ENCODE measurements at regions not wholly inside any gene's neighbourhood (a gene's known extent, or its start where the extent isn't known, plus 50 kb on each side); places are given as distances from the start of the nearest gene placed in this dataset.

DNA sequence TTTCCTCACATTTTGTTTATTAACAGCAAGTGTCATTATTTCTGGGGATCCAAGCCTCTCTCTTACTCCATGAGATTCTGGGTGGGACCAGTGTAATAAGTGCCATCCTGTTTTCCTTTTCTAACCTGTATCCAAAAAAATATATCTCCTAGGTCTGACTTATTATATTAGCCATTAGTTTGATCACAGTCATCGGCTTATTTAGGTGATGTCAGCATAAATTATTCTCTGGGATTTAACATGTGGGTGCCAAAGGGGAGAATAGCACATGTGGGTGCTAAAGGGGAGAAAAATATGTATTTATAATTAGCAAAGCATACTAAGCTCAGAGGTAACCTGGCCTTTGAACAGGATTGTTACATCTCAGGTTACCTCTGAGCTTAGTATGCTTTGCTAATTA is 293.8 kb upstream of the SEMA3D start:
- DNase-seq, result no peak

DNA sequence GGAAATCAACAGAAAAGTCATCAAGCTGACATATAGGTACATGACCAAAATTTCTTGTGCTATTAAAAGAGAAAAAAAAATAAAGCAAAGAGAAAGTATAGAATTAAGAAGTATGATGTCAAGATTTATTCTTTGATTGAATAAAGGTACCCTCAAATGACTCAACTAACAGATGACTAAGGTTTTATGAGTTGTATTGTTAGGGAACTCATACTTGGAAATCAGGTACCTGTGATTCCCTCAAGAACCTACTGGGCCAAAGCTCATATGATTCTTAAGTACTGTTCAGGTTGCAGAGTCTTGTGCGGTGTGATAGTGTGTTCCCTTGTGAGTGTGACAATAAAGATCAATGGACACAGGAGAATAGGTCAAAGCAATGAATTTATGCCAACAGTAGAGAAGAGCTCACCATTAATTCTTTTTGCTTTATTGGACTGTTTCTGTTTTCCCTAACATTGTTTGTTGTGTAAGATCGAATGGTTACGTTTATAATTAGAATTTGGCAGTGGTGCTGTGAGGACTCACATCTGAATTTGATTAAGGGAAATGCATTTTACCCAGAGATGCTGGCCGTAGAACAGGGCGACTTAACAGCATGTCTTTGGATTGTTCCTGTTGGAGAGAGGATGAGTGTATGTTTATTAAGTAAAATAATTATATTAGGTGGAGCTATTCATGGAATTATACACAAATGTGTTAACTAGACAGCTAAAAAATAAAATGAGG is 293.2 kb upstream of the SEMA3D start:
- peak; percentile 73 for DNase-seq

DNA sequence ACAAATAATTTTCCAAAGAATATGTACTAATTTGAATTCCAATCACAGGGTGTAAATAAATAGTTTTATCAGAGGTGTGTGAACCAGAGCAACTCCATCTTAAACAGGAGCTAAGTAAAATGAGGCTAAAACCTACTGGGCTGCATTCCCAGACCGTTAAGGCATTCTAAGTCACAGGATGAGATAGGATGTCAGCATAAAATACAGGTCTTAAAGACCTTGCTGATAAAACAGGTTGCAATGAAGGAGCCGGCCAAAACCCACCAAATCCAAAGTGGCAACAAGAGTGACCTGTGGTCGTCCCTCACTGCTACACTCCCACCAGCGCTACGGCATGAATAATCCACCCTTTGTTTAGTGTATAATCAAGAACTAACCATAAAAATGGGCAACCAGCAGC is 291.7 kb upstream of the SEMA3D start:
- no peak for DNase-seq

DNA sequence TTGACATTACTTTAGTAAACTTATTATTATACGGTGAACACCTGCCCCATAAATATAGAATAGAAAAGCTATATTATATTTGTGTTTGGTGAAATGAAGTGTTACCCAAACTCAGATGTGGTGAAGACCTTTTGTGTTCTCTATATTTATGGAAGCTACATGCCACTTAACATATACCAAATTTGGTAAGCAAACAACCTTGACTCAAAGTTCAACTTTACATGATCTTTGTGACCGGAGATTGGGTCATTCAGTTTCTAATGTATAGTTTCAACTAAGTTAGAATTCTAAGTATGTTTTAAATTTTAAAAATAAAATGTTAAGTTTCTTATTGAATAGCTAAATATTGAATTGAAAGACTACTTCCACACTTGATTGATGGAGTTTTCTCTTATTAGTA is 288.6 kb upstream of the SEMA3D start:
- DNase-seq, result no peak

DNA sequence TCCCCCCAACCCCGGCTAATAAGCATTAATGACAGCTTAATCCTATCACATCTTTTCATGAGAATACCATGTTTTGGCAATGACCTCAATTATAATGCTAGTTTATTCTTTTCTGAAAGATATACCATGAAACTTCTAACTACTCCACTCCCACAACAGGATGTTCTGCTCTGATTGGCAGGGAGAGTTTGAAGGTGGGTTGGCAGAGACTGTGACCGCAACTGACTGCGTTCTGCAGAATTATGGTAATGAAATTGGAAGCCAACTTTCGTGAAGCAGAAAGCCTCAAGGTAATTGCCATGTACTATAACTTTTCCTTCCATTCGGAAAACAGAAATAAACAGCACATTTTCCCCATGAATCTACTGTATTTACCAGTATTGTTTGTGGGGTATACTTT is 288.2 kb upstream of the SEMA3D start:
- DNase-seq, result no peak

DNA sequence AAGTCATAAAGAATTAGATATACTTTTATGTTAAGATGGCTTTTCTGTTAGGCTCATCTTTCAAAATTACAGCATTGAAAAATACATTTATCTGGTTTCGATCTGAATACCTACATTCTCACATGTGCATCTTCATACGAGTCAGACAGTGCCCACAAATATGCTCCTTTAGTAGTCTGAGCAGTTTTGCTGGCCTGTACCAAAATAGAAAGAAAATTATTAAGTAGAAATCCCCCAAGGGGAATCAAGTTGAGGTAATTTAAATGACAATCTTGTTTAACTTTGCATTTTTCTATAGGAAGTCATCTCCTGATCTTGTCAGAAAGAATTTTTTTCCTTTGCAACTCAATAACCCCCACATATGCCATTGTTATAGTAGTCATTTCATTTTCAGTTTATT is 287.4 kb upstream of the SEMA3D start:
- DNase-seq, result peak; percentile 90

DNA sequence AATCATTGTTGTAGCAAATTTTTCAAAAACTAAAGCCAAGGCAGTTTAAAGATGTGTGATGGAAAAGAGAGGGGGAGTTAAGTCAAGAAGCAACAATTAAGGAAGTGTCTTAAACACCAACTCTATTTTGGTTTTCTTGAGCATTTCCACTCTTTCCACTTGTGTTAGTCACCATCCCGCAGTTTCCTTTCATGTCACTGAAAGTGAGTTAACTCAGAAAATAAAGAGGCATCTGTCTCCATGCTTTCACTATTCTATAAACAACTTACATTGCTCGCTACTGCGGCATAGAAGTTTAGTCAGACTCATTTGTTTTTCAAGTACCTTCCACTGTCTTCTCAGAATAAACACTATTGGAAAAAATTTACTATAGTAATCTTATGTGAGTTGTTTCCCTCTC is 284.9 kb upstream of the SEMA3D start:
- DNase-seq, result peak; percentile 31

DNA sequence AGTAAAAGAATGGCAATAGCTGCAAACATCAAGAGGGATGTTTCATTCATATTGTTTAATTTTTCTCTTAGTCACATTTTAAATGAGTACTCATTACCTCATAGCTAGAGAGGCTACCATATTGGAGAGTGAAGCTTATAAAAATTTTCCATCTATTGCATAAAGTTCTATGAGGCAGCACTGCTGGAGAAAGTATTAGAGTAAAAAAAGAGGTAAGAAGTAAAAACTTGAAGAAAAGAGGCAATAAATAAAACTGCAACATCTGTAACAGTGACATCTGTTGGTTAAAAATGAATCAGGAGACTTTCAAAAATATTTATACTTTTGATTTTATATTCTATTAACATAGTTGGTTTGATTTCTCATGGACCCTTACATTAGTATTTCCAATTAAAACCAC is 284.5 kb upstream of the SEMA3D start:
- DNase-seq, result no peak

DNA sequence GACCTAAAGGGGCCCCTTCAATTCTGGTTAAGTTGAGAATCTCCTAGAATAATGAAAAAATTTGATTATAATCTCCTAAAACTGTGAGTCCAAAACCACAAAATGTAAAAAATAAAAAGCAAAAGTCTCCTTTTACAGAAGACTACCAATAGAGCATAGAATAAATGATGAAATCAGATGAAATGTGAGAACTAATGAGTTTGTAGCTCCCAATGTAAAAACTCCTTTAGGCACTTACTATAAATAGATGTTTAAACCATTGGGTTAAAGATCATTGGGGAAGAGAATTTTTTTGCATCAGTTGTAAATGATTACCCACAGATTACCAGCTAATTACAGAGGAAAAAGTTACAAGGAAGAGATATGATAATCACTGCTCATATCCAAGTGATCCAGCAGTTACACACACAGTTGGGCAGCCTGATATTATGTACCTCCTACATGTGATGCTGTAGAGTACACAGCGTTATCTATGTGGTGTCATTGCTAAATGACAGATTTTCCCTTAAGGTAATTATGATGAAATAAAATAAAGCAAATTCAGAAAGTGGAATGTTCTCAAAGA is 282.7 kb upstream of the SEMA3D start:
- peak; percentile 81 for DNase-seq

DNA sequence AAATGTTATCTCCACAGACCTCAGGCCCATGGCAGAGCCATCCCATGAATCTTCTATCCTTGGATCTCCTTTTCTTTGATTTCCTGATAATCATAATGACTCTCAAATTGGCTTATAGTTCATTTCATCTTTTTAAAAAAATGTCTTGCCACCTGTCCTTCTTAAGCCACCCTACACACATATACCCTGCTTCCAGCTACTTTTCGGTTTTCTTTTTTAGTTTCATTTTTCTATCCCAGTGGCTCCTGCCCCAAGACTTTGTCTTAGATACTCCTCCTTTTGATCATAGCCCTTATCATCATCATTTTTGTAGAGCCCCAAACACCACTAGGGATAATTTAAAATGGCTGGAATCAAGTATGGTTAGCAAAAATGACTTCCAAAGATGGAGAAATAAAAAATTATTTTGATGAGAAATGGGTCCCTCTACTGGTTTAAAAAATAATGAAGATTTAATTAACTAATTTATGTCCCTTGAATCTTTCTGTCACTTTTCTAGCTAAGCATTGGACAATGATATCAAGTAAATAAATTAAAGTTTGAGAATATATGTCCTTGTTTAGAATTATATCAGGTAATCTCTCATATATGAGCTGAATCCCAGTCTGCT is 277.3 kb upstream of the SEMA3D start:
- peak; percentile 23 for DNase-seq

DNA sequence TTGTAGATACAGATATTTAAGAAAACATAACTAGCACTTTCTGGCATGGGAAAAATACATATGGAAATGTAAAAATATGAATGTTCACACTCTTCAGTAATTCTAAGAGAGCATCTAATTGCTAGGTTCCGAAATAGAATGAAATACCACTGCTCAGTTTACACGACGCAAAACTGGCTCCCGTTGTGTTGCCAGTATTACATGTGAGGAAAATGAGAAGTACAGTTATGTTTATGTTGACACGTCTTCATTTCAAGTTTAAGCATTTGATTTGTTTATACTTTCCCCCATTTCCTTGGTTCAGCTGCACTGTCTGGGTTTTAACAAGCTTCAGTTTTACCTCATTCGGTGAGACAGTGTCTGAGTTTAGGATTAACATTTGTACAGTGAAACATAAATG is 275.8 kb upstream of the SEMA3D start:
- DNase-seq, result no peak

DNA sequence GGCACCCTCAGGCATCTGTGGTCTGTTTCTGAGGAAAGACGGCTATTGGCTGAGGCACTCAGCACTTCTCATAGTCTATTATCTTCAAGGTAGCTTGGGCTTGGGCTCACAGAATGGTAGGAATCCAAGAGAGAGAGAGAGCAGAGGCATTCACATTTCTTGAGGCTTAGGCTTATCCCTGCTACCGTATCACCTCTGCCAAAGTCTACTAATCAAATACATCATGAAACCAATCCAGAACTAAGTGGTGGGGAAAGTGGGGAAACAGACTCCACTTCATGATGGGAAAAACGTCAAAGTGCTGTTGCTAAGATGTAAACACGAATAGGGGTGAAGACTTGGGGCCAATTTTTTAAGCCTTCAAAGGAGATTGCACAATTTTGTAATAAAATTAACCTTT is 271.1 kb upstream of the SEMA3D start:
- DNase-seq, result no peak

DNA sequence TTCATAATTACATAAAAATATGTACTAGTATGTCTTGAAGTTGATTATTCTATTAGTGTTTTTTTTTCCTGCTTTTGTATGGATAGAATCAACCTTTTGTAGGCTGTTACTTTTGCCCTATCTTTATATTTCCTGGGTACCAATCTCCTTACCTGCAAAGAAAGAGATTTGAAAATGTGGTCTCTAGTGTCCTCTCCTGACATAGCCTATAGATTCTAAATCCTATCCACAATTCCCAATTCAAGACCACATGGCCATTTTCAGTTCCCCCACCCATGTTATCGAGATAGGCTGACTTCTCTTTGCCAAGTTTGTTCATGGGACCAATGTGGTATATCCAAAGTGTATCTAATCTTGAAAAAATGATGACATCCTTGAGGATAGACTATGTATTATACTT is 269.4 kb upstream of the SEMA3D start:
- DNase-seq, result no peak

DNA sequence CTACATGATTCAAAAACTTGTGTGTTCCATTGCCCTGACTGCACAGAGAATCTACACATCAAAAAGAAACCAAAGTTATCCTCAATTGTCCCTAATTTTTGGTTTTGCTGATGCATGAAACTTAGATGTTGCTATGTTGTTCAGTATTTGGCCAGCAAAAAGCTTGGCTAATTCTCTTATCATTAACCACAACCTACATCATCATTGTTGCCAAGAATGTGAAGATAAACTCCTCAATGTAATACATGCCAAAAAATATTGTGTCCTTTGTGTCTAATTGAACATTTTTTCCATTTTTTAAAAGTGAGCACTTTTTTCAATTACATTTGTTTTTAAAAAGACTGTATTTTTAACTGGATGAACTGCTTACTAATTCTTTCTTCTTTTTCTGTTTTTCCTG is 268.0 kb upstream of the SEMA3D start:
- DNase-seq, result peak; percentile 28

DNA sequence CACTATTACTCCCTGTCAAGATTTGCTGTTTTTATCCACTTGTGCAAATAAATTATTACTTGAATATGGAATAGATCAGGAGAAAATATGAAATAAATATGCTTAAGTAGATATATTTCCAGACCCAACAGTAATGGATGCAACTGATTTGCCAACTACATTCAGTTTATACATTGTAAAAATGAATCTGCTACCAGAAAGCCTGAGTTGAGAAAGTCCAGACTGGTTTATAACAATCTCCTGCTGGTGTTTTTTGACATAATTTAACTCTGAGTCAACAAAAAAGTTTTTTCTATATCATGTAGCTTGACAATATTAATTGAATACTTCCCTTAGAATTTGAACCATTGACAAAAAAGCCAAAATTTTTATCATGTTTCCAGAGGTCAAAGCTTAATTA is 265.8 kb upstream of the SEMA3D start:
- no peak for DNase-seq

DNA sequence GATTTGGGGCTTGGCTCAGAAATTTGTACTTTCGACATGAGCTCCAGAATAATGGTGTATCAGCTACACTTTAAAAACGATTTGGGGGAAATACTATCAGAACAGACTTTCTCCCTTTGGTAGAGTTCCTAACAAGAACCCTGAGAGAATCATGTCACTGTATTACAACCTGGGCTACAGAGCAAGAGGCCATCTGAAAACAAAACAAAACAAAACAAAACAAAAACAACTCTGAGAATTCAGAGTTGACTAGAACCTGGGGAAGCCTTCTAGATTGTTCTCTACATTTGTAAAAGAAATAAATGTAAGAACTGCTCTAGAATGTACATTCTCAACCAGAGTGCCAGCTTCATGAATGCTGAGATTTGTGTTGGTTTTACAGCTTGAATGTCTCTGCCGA is 262.6 kb upstream of the SEMA3D start:
- no peak for DNase-seq

DNA sequence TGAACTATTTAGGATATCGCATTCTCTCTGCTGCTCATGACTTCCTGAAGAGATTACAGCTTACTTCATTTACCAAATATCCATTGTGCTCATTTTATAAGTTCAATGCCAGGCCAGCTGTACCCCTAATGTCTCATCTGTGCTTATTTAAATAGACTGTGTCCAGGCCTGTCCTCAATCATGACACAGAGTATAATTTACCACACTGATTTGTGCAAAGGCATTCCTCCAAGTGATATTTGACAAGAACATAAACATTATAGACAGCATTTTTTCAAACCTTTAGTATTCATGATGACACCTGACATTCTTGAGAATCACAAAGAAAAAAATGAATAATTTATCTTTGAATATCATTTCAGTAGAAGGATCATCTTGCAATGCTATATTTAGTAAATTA is 260.1 kb upstream of the SEMA3D start:
- no peak for DNase-seq

DNA sequence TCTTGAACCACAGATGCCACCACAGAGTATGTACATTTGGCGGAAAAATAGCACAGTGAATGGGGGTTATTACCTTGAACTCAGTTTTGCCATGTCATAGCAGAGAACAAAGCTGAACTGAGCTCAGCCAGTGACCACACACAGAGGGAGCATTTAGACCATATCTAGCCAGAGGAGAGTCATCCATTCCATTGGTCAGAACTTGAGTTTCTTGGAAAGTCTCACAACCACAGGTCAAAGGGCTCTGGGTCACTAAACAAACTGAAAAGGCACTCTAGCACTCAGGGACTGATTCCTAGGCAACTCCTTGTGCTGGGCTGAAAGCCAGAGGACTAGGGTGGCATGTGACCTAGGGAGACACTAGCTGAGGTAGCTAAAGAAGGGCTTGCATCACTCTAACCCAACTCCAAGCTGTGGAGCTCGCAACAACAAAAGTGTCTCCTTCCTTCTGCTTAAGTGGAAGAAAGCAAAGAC is 239.7 kb upstream of the SEMA3D start:
- DNase-seq, result peak; percentile 5

DNA sequence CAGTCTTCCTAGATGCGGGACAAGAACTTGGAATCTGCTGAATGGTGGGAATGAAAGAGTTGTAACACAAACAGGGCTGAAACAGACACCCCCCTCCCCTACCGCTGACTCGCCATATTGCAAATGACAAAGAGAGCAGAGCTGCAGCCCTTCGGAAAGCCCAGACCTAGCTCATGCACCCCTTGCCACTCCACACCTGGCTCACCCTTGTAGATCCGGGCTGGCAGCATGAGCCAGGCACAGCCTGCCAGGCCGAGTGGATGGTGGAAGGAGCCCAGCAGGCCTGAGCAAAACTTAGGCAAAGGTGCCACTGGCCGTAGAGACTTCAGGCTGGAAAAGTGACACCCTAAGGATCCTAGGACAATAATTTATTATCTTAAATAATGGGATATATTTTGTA is 237.4 kb upstream of the SEMA3D start:
- DNase-seq, result no peak

DNA sequence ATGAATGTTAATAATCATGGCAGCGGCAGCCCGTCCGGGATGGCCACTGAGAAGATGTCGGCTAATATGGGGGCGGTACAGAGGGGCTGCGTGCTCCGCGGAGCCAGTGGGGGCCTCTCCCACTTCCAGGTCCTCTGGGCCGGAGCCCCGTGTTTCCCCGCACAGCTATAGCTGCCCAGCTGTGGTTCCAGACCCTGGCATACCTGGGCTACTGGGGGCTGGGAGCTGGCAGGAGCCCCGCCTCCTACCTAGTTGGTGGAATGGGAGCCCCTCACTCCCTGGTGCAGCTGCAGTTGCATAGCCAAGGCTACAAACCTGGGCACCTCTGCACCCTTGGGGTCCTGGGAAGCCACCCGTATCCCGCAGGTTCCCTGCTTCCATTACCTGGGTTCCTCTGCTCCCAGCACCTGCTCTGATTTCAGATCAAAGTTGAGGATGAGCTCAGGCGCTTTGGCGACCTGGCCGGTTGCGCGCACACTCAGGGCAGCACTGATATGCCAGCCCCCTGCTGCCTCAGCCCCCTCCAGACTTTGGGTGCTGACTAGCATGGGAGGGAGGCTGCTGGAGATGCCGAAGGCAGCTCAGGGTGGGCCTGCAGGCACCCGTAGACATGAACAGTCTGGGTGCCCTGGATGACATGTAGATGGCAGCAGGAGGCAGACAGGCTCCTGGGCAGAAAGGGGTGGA is 236.5 kb upstream of the SEMA3D start:
- DNase-seq, result no peak

DNA sequence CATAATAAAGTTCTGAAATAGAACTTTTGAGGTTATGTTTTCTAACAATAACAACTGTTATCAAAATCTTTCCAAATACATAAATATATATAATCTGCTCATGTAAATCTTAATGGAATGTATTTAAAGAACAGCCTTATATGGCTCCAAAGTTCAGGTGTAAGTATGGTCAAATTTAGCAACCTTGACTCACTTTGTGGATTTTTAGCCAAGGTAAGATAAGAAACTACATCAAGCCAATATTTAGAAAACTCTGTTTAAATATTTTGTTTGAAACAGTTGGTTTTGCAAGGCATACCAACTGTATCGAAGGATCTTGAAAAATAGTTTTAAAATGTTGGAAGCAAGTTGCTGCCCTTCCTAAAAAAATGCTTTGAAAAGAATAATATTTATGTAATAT is 228.9 kb upstream of the SEMA3D start:
- DNase-seq, result no peak

DNA sequence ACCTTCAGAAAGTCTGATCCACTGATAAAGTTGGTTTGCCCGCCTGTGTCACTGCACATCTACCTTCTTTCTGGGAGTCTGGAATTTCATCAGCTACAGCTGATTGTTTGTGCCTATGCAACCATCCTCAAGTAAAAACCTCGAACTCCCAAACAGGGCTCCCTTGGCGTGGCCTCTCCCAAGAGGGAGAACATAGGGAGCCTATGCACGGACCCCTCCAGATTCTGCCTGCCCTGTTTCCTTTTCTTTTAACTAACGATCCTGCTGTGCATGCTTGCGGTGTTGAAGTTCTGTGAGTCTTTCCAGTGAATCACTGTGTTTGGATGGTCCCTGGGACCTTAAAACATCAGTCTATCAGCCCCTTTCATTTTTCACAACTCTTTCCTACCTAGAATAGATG is 226.9 kb upstream of the SEMA3D start:
- DNase-seq, result peak; percentile 1

DNA sequence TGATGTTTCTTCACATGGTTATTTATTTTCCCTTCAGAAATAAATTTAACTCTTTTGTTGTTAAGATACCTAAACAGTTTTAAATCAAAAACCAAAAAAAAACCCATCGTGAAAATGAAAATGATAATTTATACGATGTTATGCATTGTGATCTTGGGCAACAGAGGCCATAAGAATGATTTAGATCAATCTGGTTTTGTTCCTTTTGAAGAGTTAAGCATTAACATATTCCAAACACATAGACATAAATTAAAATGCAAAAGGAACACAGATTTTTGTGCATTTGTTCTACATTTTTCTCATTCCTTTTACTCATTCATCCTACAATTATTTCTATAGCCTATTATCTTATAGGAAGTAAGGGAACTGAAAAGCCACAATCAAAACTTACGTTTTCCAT is 226.1 kb upstream of the SEMA3D start:
- DNase-seq, result no peak

DNA sequence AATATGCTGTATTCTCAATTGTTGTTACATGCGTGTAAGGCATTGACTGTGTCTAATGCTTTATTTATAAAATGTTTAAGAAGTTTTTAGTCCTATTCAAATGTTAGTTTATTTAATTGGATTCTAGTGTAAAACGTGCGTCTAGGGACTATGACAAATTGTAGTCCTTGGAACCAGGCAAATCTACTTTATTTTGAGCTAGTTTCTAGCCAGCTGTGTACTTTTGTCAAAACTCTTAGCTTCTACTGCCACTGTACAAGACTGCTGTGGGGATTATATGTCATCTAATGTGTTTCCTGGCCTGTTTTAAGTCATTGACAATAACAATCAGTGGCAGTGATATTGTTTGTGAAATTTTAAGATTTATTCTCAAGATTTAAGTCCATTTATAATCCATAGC is 220.5 kb upstream of the SEMA3D start:
- no peak for DNase-seq
